MM.1S (cell line): ENCODE measurements at regions not wholly inside any gene's neighbourhood (a gene's known extent, or its start where the extent isn't known, plus 50 kb on each side); places are given as distances from the start of the nearest gene placed in this dataset.

Source experiments
- CTCF ChIP-seq: fragments of 300-600 bp; sonication (generic); IDR thresholded peaks from 2 replicates; pipeline ENCODE4 v1.5.1; 2016; ENCODE audit warnings: antibody characterized with exemption, low read length, mixed read lengths
- EZH2 ChIP-seq: fragments of 300-600 bp; sonication (generic); optimal IDR thresholded peaks from 2 replicates; pipeline ENCODE3; 2017; ENCODE audit warnings: low read depth, mild to moderate bottlenecking, antibody characterized with exemption, low read length, mixed read lengths
- EZH2phosphoT487 ChIP-seq: fragments of 300-600 bp; sonication (generic); IDR thresholded peaks from 2 replicates; pipeline ENCODE4 v1.6.1; 2018; ENCODE audit warnings: antibody characterized with exemption, low read length

DNA sequence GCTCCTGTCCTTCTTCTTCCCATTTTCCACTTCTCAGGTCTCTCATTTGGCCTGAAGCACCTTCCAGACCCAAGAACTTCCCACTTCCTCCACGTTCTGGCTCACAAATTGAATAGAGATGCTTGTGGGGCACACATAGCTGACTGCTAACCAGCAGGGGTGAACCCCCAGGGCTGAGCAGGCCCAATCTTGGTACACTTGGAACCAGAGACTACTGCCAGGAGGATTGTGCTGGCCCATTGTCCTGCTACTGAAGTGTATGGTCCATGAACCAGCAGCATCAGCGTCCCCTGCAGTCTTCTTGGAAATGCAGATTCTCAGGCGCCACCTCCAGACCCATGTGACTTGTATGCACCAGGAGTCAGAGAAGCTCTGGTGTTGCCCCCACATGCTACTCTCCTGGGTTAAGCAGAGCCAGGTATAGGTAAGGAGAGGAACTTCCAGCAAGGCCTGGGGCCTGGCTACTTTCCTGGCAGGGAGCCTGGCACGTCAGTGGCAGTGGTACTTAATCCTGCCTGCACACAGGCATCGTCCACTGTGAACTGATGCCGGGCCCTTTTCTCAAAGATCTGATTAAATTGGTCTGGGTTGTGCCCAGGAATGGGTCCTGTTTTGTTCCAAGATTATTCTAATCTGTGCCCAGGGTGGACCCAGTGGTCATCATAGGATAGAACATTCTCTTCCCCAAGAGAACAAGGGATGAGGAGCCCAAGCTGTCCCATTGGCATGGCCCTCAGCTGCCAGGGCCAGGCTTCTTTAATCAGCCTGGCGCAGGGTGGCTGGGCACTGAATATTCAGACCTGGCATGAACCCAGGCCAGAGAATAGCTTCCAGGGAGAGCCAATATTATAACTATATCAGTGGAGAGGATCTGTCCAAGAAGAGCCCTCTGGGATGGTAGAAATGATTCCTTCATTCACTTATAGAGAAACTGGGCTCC lies 248.7 kb downstream of the SOX11 start:
- no peak for TF ChIP-seq EZH2phosphoT487
- TF ChIP-seq CTCF: no peak
- TF ChIP-seq EZH2: no peak
